ENCODE measurements at regions not wholly inside any gene's neighbourhood (a gene's known extent, or its start where the extent isn't known, plus 50 kb on each side); places are given as distances from the start of the nearest gene placed in this dataset.
A peak's percentile ranks its signal among the peaks of the same experiment; 100 is the strongest.

- Histone ChIP-seq H3K9me2 (replicated peaks; ENCODE audit: low read length) (no peaks in the 10 kb centered on the region), H2AFZ (ENCODE audit: low read length) (no peak overlapping the region), H3K9ac (ENCODE audit: low read length) (no peak overlapping the region), H3K4me1 (ENCODE audit: insufficient read depth, low read length) (no peaks in the 10 kb centered on the region), H3K27me3 (ENCODE audit: low read length) (no peaks in the 10 kb centered on the region), H3F3A (ENCODE audit: low read length, unreplicated experiment) (no peaks in the 10 kb centered on the region), H3K27ac (ENCODE audit: low read length) (no peak overlapping the region), H3K4me3 (ENCODE audit: low read length) (no peak overlapping the region), H4K20me1 (ENCODE audit: low read length) (no peaks in the 10 kb centered on the region), H3K36me3 (ENCODE audit: low read depth, low read length) (no peaks in the 10 kb centered on the region), H3K4me2 (ENCODE audit: low read length) (no peak overlapping the region), H3K9me3 (ENCODE audit: low read length) (no peaks in the 10 kb centered on the region), H3K79me2 (ENCODE audit: low read length) (no peaks in the 10 kb centered on the region)
- ATAC-seq (peak; percentile 45; the same call in 1 of the 2 replicates), DNase-seq (peak; percentile 48)
- no TSS peak for BruUV-seq (replicated peaks)
- intact Hi-C loops (cut with micrococcal nuclease) = no loop called here
- POLR2A ChIA-PET (ENCODE audit: unreplicated experiment) = no interaction called here
- CTCF ChIA-PET = no interaction called here
- TF ChIP-seq EZH2 (IDR thresholded peaks at IDR 0.05; ENCODE audit: low read length, unreplicated experiment) (no peak), CTCF (conservative IDR thresholded peaks at IDR 0.05; ENCODE audit: low read depth, low read length) (peak; percentile 46)
These were observed 63.8 kb upstream of the EPHA4 start for GRCh38 chr2:221635949-221636348.

DNA sequence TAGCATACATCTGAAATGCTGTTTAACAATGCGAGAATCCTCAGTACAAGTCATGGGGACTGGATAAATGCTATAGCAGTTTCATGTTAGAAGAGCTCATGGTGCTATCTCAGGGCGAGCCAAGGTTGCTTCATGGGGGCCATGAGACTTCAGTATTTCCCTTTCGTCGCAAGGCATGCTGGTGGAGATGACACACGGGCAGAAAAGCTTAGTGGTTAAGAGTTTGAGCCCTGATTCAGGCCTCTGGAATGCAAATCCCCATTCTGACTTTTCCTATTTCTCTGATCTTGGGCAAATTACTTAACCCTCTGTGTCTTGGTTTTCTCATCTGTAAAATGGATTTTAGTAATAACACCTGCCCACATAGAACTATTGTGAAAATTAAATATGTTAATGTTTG lies 57.4 kb upstream of the EPHA4 start:
- no peaks in the 10 kb centered on the region for H3K79me2 ChIP-seq (ENCODE audit: low read length)
- TF ChIP-seq EZH2phosphoT487 (IDR thresholded peaks at IDR 0.05; ENCODE audit: borderline replicate concordance, low read length) (no peak), CTCF (conservative IDR thresholded peaks at IDR 0.05; ENCODE audit: low read depth, low read length) (no peak), EZH2 (IDR thresholded peaks at IDR 0.05; ENCODE audit: low read length, unreplicated experiment) (no peak)
- POLR2A ChIA-PET (ENCODE audit: unreplicated experiment) = no interaction called here

DNA sequence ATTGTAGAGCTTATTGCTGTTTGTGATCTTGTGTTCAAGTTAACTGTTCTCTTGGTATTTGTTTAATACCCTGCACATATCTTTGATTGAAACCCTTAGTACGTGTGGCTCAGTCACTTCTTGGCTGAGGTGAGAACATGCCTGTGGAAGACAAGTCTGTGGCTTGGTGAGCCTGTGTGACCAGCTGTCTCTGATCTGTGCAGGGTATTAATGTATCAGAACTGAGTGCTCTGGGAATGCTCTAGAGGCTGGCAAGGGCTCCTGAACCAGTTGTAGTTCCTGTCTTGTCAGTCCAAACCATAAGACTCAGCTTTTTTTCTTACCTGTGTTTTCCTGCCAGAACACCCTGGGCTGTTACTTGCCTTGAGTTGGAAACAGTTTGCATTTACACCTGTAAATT lies 52.4 kb upstream of the EPHA4 start:
- H3K9ac ChIP-seq (ENCODE audit: low read length) = no peak overlapping the region
- no peak overlapping the region for H3K4me3 ChIP-seq (ENCODE audit: low read length)
- BruUV-seq (replicated peaks) = no TSS peak
- H4K20me1 ChIP-seq (ENCODE audit: low read length) = no peaks in the 10 kb centered on the region
- H3K4me2 ChIP-seq (ENCODE audit: low read length) = no peak overlapping the region
- ChIA-PET CTCF (no interaction called here), POLR2A (ENCODE audit: unreplicated experiment) (no interaction called here)
- H3K27me3 ChIP-seq (ENCODE audit: low read length) = no peaks in the 10 kb centered on the region
- H3K9me2 ChIP-seq (replicated peaks; ENCODE audit: low read length) = no peaks in the 10 kb centered on the region
- DNase-seq (no peak), ATAC-seq (no peak)
- H3K4me1 ChIP-seq (ENCODE audit: insufficient read depth, low read length) = 0 out of 2 replicates have a peak, but pooled peaks cover 4% of the 10 kb centered on the region
- H3K9me3 ChIP-seq (ENCODE audit: low read length) = no peaks in the 10 kb centered on the region
- no peaks in the 10 kb centered on the region for H3K79me2 ChIP-seq (ENCODE audit: low read length)
- no peak overlapping the region for H3K27ac ChIP-seq (ENCODE audit: low read length)
- H3F3A ChIP-seq (ENCODE audit: low read length, unreplicated experiment) = no peaks in the 10 kb centered on the region
- H2AFZ ChIP-seq (ENCODE audit: low read length) = no peak overlapping the region
- TF ChIP-seq EZH2 (IDR thresholded peaks at IDR 0.05; ENCODE audit: low read length, unreplicated experiment) (no peak), EZH2phosphoT487 (IDR thresholded peaks at IDR 0.05; ENCODE audit: borderline replicate concordance, low read length) (no peak), CTCF (conservative IDR thresholded peaks at IDR 0.05; ENCODE audit: low read depth, low read length) (no peak)
- H3K36me3 ChIP-seq (ENCODE audit: low read depth, low read length) = no peaks in the 10 kb centered on the region
- intact Hi-C loops (cut with micrococcal nuclease) = no loop called here

More for the DNA sequence above, 57.4 kb upstream of the EPHA4 start:
- Histone ChIP-seq H3K9ac (ENCODE audit: low read length) (no peak overlapping the region), H3K36me3 (ENCODE audit: low read depth, low read length) (no peaks in the 10 kb centered on the region), H3F3A (ENCODE audit: low read length, unreplicated experiment) (no peaks in the 10 kb centered on the region), H3K27me3 (ENCODE audit: low read length) (no peaks in the 10 kb centered on the region), H4K20me1 (ENCODE audit: low read length) (no peaks in the 10 kb centered on the region), H3K9me3 (ENCODE audit: low read length) (no peaks in the 10 kb centered on the region), H2AFZ (ENCODE audit: low read length) (peak overlapping the region; percentile 56; the same call in 1 of the 2 replicates), H3K4me3 (ENCODE audit: low read length) (no peak overlapping the region), H3K4me2 (ENCODE audit: low read length) (no peak overlapping the region), H3K27ac (ENCODE audit: low read length) (no peak overlapping the region), H3K9me2 (replicated peaks; ENCODE audit: low read length) (no peaks in the 10 kb centered on the region), H3K4me1 (ENCODE audit: insufficient read depth, low read length) (peaks cover 10% of the 10 kb centered on the region; the same call in 1 of the 2 replicates)
- peak; percentile 45 for ATAC-seq
- CTCF ChIA-PET = no interaction called here
- intact Hi-C loops (cut with micrococcal nuclease) = no loop called here
- BruUV-seq (replicated peaks) = no TSS peak
- DNase-seq = peak; percentile 67
